AG04449 (cell line): ENCODE measurements at regions not wholly inside any gene's neighbourhood (a gene's known extent, or its start where the extent isn't known, plus 50 kb on each side); places are given as distances from the start of the nearest gene placed in this dataset.
"Not testable (repeated sequence)": the region's sequence is repeated elsewhere in the genome, so short reads cannot be mapped to it uniquely, and the experiment has no call there.

Experiments
- CTCF ChIA-PET: fragments of 350-600 bp; formaldehyde crosslinking; extraction: SDS; loops from one replicate; lab custom pipeline; 2021; ENCODE audit warnings: antibody characterized with exemption; lab: Yijun Ruan, JAX
- POLR2A ChIA-PET: fragments of 400-600, 350-600 bp; formaldehyde crosslinking; extraction: SDS; loops from one replicate; lab custom pipeline; 2020; ENCODE audit warnings: antibody characterized with exemption, inconsistent platforms; lab: Yijun Ruan, JAX
- DNase-seq: peaks from one replicate; pipeline ENCODE4 v3.0.0-alpha.2; 2010; ENCODE audit warnings: low read depth, low spot score
- H3K4me3 ChIP-seq: 2 replicates; pipeline ENCODE4 v1.5.1; 2011; ENCODE audit warnings: low read depth, mild to moderate bottlenecking, control low read depth, low read length
- CTCF ChIP-seq: IDR thresholded peaks from one replicate; pipeline ENCODE4 v1.5.1; 2011; ENCODE audit warnings: mild to moderate bottlenecking, moderate library complexity, low read length, control low read depth, inconsistent platforms; ENCODE audit not compliant: insufficient read depth; ENCODE audit errors: missing control alignments

GRCh38 chr6:49110916-49111315 lies 352.1 kb downstream of the MMUT start:
- ChIA-PET CTCF (no interaction called here), POLR2A (no interaction called here)
- no peak for TF ChIP-seq CTCF
- no peak overlapping the region for H3K4me3 ChIP-seq
- DNase-seq, result no peak

GRCh38 chr6:49097664-49098063 lies 365.4 kb downstream of the MMUT start:
- CTCF ChIA-PET, DNase-seq, POLR2A ChIA-PET, H3K4me3 ChIP-seq: not testable (repeated sequence)

GRCh38 chr6:49097116-49097515 lies 365.9 kb downstream of the MMUT start:
- ChIA-PET CTCF (no interaction called here), POLR2A (no interaction called here)
- DNase-seq, result no peak
- TF ChIP-seq CTCF, result no peak
- H3K4me3 ChIP-seq, result no peak overlapping the region

GRCh38 chr6:49088631-49089030 lies 374.4 kb downstream of the MMUT start:
- no peak for DNase-seq
- CTCF ChIA-PET, result no interaction called here
- POLR2A ChIA-PET, result no interaction called here
- H3K4me3 ChIP-seq, result no peak overlapping the region
- TF ChIP-seq CTCF, result no peak

- no peak for TF ChIP-seq CTCF
- H3K4me3 ChIP-seq, result no peak overlapping the region
- DNase-seq, result no peak
- CTCF ChIA-PET, result no interaction called here
- POLR2A ChIA-PET, result interaction anchor here (0.6 kb wide), 1 partner anchor 1666 kb away, joined by 3 read pairs; no protein-coding TSS in a partner anchor
These were observed 375.7 kb downstream of the MMUT start for GRCh38 chr6:49087369-49087768.

- H3K4me3 ChIP-seq, result no peak overlapping the region
- ChIA-PET CTCF (no interaction called here), POLR2A (no interaction called here)
- no peak for DNase-seq
- no peak for TF ChIP-seq CTCF
These were observed 380.4 kb downstream of the MMUT start for GRCh38 chr6:49082611-49083010.

GRCh38 chr6:49072885-49073620 lies 390.0 kb downstream of the MMUT start:
- CTCF ChIA-PET, result no interaction called here
- no peak overlapping the region for H3K4me3 ChIP-seq
- POLR2A ChIA-PET, result no interaction called here
- no peak for TF ChIP-seq CTCF
- DNase-seq, result no peak
